ENCODE measurements at regions not wholly inside any gene's neighbourhood (a gene's known extent, or its start where the extent isn't known, plus 50 kb on each side); places are given as distances from the start of the nearest gene placed in this dataset.

GRCh38 chr22:48031589-48031988, 1269.1 kb downstream of the TBC1D22A start:
- H3K27ac ChIP-seq, result no peak overlapping the region
- H3K4me3 ChIP-seq, result no peak overlapping the region
- intact Hi-C loops (cut with DNase I), result no loop called here
- H3K27me3 ChIP-seq, result peaks cover 0 to 7% (median 0%) of the 10 kb centered on the region in 9 donors
- H3K36me3 ChIP-seq, result no peaks in the 10 kb centered on the region
- TF ChIP-seq POLR2A (IDR thresholded peaks at IDR 0.05) (no peak), CTCF (IDR thresholded peaks at IDR 0.05) (no peak)
- ATAC-seq (no peak), DNase-seq (no peak)
- peaks cover 0 to 10% (median 0%) of the 10 kb centered on the region in 12 donors for H3K9me3 ChIP-seq
- whole genome bisulfite sequencing, 4 donors, result 66 to 69% (median 69%) methylated on average over 6 of the region's 6 CpGs
- no peaks in the 10 kb centered on the region for H3K4me1 ChIP-seq

DNA sequence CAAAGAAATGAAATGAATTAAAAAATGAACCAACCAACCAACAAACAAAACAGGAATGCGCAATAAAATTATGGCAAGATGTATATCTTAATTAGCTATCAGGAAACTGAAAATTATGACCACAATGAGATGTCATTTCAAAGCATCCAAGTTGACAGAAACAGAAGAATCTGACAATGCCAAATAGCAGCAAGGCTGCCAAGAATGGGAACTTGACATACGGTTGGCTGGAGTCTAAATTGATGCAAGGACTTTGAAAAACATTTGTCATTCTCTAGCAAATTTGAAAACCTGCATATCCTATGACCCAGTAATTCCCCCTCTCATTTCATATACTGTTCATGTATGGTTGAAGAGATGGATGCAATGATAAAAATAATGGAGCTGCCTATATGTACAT, 1262.6 kb downstream of the TBC1D22A start:
- intact Hi-C loops (cut with DNase I), result no loop called here
- TF ChIP-seq POLR2A (IDR thresholded peaks at IDR 0.05), result no peak
- TF ChIP-seq CTCF (IDR thresholded peaks at IDR 0.05), result no peak
- ATAC-seq, result no peak
- Histone ChIP-seq H3K36me3 (no peaks in the 10 kb centered on the region), H3K4me1 (no peaks in the 10 kb centered on the region), H3K9me3 (peaks cover 0 to 12% (median 7%) of the 10 kb centered on the region in 12 donors), H3K27me3 (peaks cover 0 to 4% (median 0%) of the 10 kb centered on the region in 9 donors), H3K4me3 (no peak overlapping the region), H3K27ac (no peak overlapping the region)
- no peak for DNase-seq
- WGBS, 4 donors, result 80 to 90% (median 81%) methylated on average over 2 of the region's 2 CpGs

DNA sequence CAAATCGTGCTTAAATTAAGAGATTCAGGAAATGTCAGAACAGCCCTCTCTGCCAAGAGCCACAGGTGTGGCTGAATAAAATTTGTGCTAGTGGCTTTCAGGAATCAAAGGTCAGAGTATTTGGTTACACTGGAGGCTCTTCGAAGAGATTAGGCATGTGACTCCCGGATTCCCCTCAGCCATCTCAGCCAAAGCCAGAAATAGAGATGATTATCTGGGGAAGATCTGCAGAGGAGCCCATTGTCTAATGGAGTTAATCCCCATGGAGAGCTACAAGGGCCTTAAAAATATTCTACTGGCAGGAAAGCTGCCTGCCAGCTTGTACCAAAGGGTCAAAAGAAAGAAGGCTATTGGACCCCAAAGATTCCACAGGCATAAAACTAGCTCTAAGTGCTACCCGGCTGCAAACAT, 1259.5 kb downstream of the TBC1D22A start:
- intact Hi-C loops (cut with DNase I), result no loop called here
- 70 to 78% (median 73%) methylated on average over 4 of the region's 4 CpGs for WGBS, 4 donors
- DNase-seq (no peak), ATAC-seq (no peak)
- Histone ChIP-seq H3K4me3 (no peak overlapping the region), H3K27me3 (peaks cover 0 to 7% (median 0%) of the 10 kb centered on the region in 9 donors), H3K4me1 (no peaks in the 10 kb centered on the region), H3K27ac (no peak overlapping the region), H3K9me3 (peaks cover 0 to 21% (median 13%) of the 10 kb centered on the region in 12 donors), H3K36me3 (no peaks in the 10 kb centered on the region)
- TF ChIP-seq POLR2A (IDR thresholded peaks at IDR 0.05) (no peak), CTCF (IDR thresholded peaks at IDR 0.05) (no peak)

DNA sequence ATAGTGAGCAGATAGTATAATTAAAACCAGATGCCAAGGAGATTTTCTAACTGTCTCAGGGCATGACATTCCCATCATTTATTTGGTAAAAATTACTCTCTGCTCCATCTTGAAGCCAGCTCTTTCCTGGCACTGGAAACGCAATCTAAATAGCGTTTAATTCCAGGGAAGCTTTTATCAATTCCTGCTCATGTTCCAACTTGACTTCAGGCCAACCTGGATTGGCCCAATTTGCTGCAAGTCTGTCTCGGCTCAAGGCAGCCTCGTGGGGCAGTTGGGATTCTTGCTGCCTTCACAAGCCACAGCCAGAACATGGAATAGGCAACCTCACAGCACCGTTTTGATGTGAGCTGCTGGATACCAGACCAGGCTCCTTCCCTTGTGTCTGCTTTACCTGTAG, 1255.9 kb downstream of the TBC1D22A start:
- TF ChIP-seq POLR2A (IDR thresholded peaks at IDR 0.05) (no peak), CTCF (IDR thresholded peaks at IDR 0.05) (no peak)
- ATAC-seq (no peak), DNase-seq (no peak)
- Histone ChIP-seq H3K4me1 (no peaks in the 10 kb centered on the region), H3K27ac (no peak overlapping the region), H3K36me3 (no peaks in the 10 kb centered on the region), H3K9me3 (peaks cover 0 to 21% (median 13%) of the 10 kb centered on the region in 12 donors), H3K27me3 (peaks cover 0 to 20% (median 0%) of the 10 kb centered on the region in 9 donors), H3K4me3 (no peak overlapping the region)
- intact Hi-C loops (cut with DNase I), result no loop called here
- 61 to 72% (median 67%) methylated on average over 5 of the region's 5 CpGs for WGBS, 4 donors

All from heart left ventricle (tissue), 16 donors.